H1 (cell line): ENCODE measurements at regions not wholly inside any gene's neighbourhood (a gene's known extent, or its start where the extent isn't known, plus 50 kb on each side); places are given as distances from the start of the nearest gene placed in this dataset.

Experiments used
- CTCF ChIA-PET: fragments of 300-600 bp; sonication (Branson Sonifier 250); formaldehyde crosslinking; loops from one replicate; lab custom pipeline; 2021; ENCODE audit not compliant: partially characterized antibody; lab: Charles Lee
- POLR2A ChIA-PET: fragments of 300-600 bp; sonication (Branson Sonifier 250); formaldehyde crosslinking; loops from one replicate; lab custom pipeline; 2021; ENCODE audit warnings: inconsistent platforms; ENCODE audit not compliant: partially characterized antibody; lab: Charles Lee
- DNase-seq, 2 experiments: peaks; one replicate each; pipeline versions ENCODE4 v3.0.0 to v3.0.0-alpha.2; 2010 to 2022; ENCODE audit warnings: low spot score in 2 of 2, low read depth in 1 of 2, mixed read lengths in 1 of 2
- FAIRE-seq: peaks from 2 replicates; lab custom pipeline; 2011; peaks lifted over from hg19 to GRCh38; lab: Jason Lieb, UNC
- H2AFZ ChIP-seq: 2 replicates; pipeline ENCODE4 v1.8.1; 2012; ENCODE audit warnings: low read length, inconsistent platforms
- H2AK5ac ChIP-seq: 2 replicates; pipeline ENCODE4 v1.6.1; 2013; ENCODE audit warnings: low read depth, low read length
- H2BK120ac ChIP-seq: replicated peaks from 2 replicates; pipeline ENCODE3; 2013; ENCODE audit warnings: low read depth, low read length, inconsistent platforms
- H2BK12ac ChIP-seq: 2 replicates; pipeline ENCODE4 v1.6.1; 2013; ENCODE audit warnings: low read depth, low read length
- H2BK15ac ChIP-seq: 2 replicates; pipeline ENCODE4 v1.6.1; 2013; ENCODE audit warnings: low read length
- H2BK20ac ChIP-seq: 2 replicates; pipeline ENCODE4 v1.6.1; 2013; ENCODE audit warnings: low read length
- H2BK5ac ChIP-seq: 2 replicates; pipeline ENCODE4 v1.6.1; 2013; ENCODE audit warnings: low read depth, low read length
- H3K14ac ChIP-seq: 2 replicates; pipeline ENCODE4 v1.6.1; 2013; ENCODE audit warnings: inconsistent platforms; ENCODE audit not compliant: insufficient read length
- H3K18ac ChIP-seq: 2 replicates; pipeline ENCODE4 v1.6.1; 2013; ENCODE audit warnings: low read length; ENCODE audit errors: extremely low read depth
- H3K23ac ChIP-seq: 2 replicates; pipeline ENCODE4 v1.6.1; 2013; ENCODE audit warnings: inconsistent platforms; ENCODE audit not compliant: insufficient read length
- H3K23me2 ChIP-seq: 2 replicates; pipeline ENCODE4 v1.6.1; 2013; ENCODE audit warnings: low read depth, low read length
- H3K27ac ChIP-seq: 2 replicates; pipeline ENCODE4 v1.6.1; 2011; ENCODE audit warnings: low read depth, low read length, inconsistent platforms
- H3K27me3 ChIP-seq, 4 experiments: replicated peaks in 1 of 4; 1 replicate in 1 of 4; 2 replicates in 3 of 4; pipeline versions ENCODE4 v1.6.1 to v1.8.1; 2011 to 2013; ENCODE audit warnings: low read length in 3 of 4, mild to moderate bottlenecking in 3 of 4, inconsistent platforms in 2 of 4, mixed read lengths in 2 of 4, moderate library complexity in 1 of 4; ENCODE audit not compliant: control insufficient read depth in 3 of 4, insufficient read depth in 3 of 4; ENCODE audit errors: extremely low read depth in 1 of 4
- H3K36me3 ChIP-seq, 4 experiments: 2 replicates each; pipeline versions ENCODE4 v1.6.1 to v1.8.1; 2011 to 2013; ENCODE audit warnings: mild to moderate bottlenecking in 4 of 4, low read length in 3 of 4, moderate library complexity in 2 of 4, control low read depth in 1 of 4, inconsistent platforms in 1 of 4; ENCODE audit not compliant: insufficient read depth in 4 of 4, control insufficient read depth in 2 of 4
- H3K4ac ChIP-seq: replicated peaks from 2 replicates; pipeline ENCODE3; 2013; ENCODE audit warnings: low read length, low read depth, mixed read lengths, inconsistent platforms; ENCODE audit not compliant: insufficient read length
- H3K4me1 ChIP-seq, 4 experiments: replicated peaks in 1 of 4; 1 replicate in 1 of 4; 2 replicates in 3 of 4; pipeline versions ENCODE4 v1.6.1 to v1.8.1; 2011 to 2013; ENCODE audit warnings: low read length in 3 of 4, inconsistent platforms in 2 of 4, mixed read lengths in 1 of 4; ENCODE audit not compliant: insufficient read depth in 4 of 4, control insufficient read depth in 3 of 4
- H3K4me2 ChIP-seq, 2 experiments: 2 replicates each; pipeline versions ENCODE4 v1.6.1 to v1.8.1; 2011 to 2013; ENCODE audit warnings: low read depth in 2 of 2, low read length in 2 of 2, control low read depth in 1 of 2, inconsistent platforms in 1 of 2, mild to moderate bottlenecking in 1 of 2; ENCODE audit not compliant: insufficient read depth in 1 of 2
- H3K4me3 ChIP-seq, 4 experiments: fragments of 200-600, 300-600 bp in 1 of 4; sonication (generic), shearing (Covaris generic), sonication (Bioruptor Twin) in 1 of 4; 2 replicates each; pipeline versions ENCODE4 v1.5.1 to v1.8.1; 2011 to 2016; ENCODE audit warnings: low read length in 4 of 4, low read depth in 3 of 4, control low read depth in 2 of 4, inconsistent platforms in 2 of 4, mild to moderate bottlenecking in 2 of 4, mixed read lengths in 1 of 4, moderate library complexity in 1 of 4; ENCODE audit not compliant: insufficient read depth in 2 of 4; ENCODE audit errors: extremely low read depth in 1 of 4
- H3K56ac ChIP-seq: replicated peaks from 2 replicates; pipeline ENCODE3; 2013; ENCODE audit warnings: low read depth, mild to moderate bottlenecking, mixed read lengths, low read length, inconsistent platforms; ENCODE audit not compliant: insufficient read length
- H3K79me1 ChIP-seq: 2 replicates; pipeline ENCODE4 v1.6.1; 2013; ENCODE audit warnings: low read depth, low read length, control low read depth
- H3K79me2 ChIP-seq, 2 experiments: 2 replicates each; pipeline versions ENCODE4 v1.6.1 to v1.8.1; 2012 to 2013; ENCODE audit warnings: low read length in 2 of 2, mild to moderate bottlenecking in 2 of 2, inconsistent platforms in 1 of 2; ENCODE audit not compliant: insufficient read depth in 2 of 2, control insufficient read depth in 1 of 2
- H3K9ac ChIP-seq, 4 experiments: replicated peaks in 1 of 4; 1 replicate in 1 of 4; 2 replicates in 3 of 4; pipeline versions ENCODE4 v1.6.1 to v1.8.1; 2011 to 2013; ENCODE audit warnings: low read depth in 3 of 4, low read length in 3 of 4, control low read depth in 2 of 4, mild to moderate bottlenecking in 2 of 4, moderate library complexity in 2 of 4, inconsistent platforms in 1 of 4; ENCODE audit errors: extremely low read depth in 1 of 4
- H3K9me3 ChIP-seq, 2 experiments: 2 replicates each; pipeline versions ENCODE4 v1.6.1 to v1.8.1; 2012 to 2013; ENCODE audit warnings: mild to moderate bottlenecking in 2 of 2, moderate library complexity in 2 of 2, control low read depth in 1 of 2, inconsistent platforms in 1 of 2, low read depth in 1 of 2, low read length in 1 of 2, mixed read lengths in 1 of 2; ENCODE audit not compliant: insufficient read depth in 2 of 2
- H4K20me1 ChIP-seq, 2 experiments: replicated peaks in 1 of 2; 2 replicates each; pipeline versions ENCODE3 to v1.8.1; 2011 to 2013; ENCODE audit warnings: inconsistent platforms in 2 of 2, low read length in 2 of 2, mild to moderate bottlenecking in 1 of 2; ENCODE audit not compliant: insufficient read depth in 2 of 2, control insufficient read depth in 1 of 2
- H4K5ac ChIP-seq: 2 replicates; pipeline ENCODE4 v1.6.1; 2013; ENCODE audit warnings: low read length, low read depth, mixed read lengths, inconsistent platforms; ENCODE audit not compliant: insufficient read length
- H4K8ac ChIP-seq: 2 replicates; pipeline ENCODE4 v1.8.0; 2013; ENCODE audit warnings: mild to moderate bottlenecking, moderate library complexity, low read length, inconsistent platforms; ENCODE audit not compliant: insufficient read depth; ENCODE audit errors: extremely low read depth
- H4K91ac ChIP-seq: replicated peaks from 2 replicates; pipeline ENCODE3; 2013; ENCODE audit warnings: low read length, mixed read lengths, inconsistent platforms; ENCODE audit not compliant: insufficient read length
- CEBPB ChIP-seq: IDR thresholded peaks from 2 replicates; pipeline ENCODE4 v1.6.1; 2012; ENCODE audit warnings: low read depth, low read length
- SRF ChIP-seq: IDR thresholded peaks from 2 replicates; pipeline ENCODE4 v1.6.1; 2011; ENCODE audit warnings: mild to moderate bottlenecking, low read depth, low read length, moderate library complexity
- WGBS, 2 experiments: shearing (Covaris generic) in 1 of 2; methylation state at CpG; one replicate each; pipeline versions ENCODE4 v1.1.6 to v1.1.7; 2013 to 2015; ENCODE audit warnings: low lambda C conversion rate in 2 of 2, mixed read lengths in 2 of 2, inconsistent platforms in 1 of 2, low coverage in 1 of 2, missing lambda C conversion rate in 1 of 2; ENCODE audit not compliant: insufficient replicate concordance in 2 of 2, insufficient coverage in 1 of 2, insufficient read length in 1 of 2; ENCODE audit errors: extremely low coverage in 1 of 2, missing lambda C conversion rate in 1 of 2; 5-methylcytosine and 5-hydroxymethylcytosine counted together

DNA sequence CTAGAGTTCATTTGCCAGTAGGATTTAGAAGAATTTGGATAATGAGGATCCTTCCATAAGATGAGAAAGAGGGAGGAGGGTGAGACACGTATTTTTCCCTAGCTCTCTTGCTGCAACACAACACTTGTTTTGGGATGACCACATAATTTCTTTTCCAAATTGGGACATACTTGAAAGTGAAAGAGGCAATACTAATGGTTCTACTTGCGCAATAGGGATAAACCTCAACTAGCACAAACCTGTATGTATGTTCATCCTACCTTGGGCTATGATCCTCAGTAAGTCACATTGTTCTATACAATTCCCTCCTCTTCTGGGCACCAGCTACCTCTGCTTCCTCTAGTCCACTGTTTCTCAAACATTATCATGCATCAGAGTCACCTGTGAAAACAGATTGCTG is 1208.8 kb upstream of the LRRTM1 start:
- no peak overlapping the region for H4K91ac ChIP-seq
- H3K9ac ChIP-seq = no peak overlapping the region
- ChIA-PET CTCF (interaction anchor here (3.4 kb wide), 1 partner anchor 10 kb away, joined by 14 read pairs; no protein-coding TSS in a partner anchor), POLR2A (no interaction called here)
- no peaks in the 10 kb centered on the region for H4K20me1 ChIP-seq
- no peaks in the 10 kb centered on the region for H3K79me1 ChIP-seq
- no peak overlapping the region for H3K4me2 ChIP-seq
- H3K36me3 ChIP-seq = no peaks in the 10 kb centered on the region
- H2BK15ac ChIP-seq = no peak overlapping the region
- no peak overlapping the region for H2BK12ac ChIP-seq
- H2BK20ac ChIP-seq = no peak overlapping the region
- no peak overlapping the region for H3K56ac ChIP-seq
- TF ChIP-seq CEBPB (peak; percentile 67; the same call in 1 of the 2 replicates), SRF (no peak)
- H3K4ac ChIP-seq = no peak overlapping the region
- FAIRE-seq (no peak), DNase-seq (no peak)
- no peak overlapping the region for H3K4me3 ChIP-seq
- no peak overlapping the region for H4K5ac ChIP-seq
- H3K27me3 ChIP-seq = no peaks in the 10 kb centered on the region
- H3K4me1 ChIP-seq = no peaks in the 10 kb centered on the region
- WGBS, 2 experiments = 95% methylated on average over 2 of the region's 2 CpGs; no CpG with 5 or more reads in 1 of the 2 experiments
- H3K18ac ChIP-seq = no peak overlapping the region
- no peak overlapping the region for H3K14ac ChIP-seq
- no peak overlapping the region for H2AK5ac ChIP-seq
- H2AFZ ChIP-seq = no peak overlapping the region
- no peak overlapping the region for H3K27ac ChIP-seq
- H2BK120ac ChIP-seq = no peak overlapping the region
- H3K9me3 ChIP-seq = no peaks in the 10 kb centered on the region
- H3K23ac ChIP-seq = no peak overlapping the region
- H3K23me2 ChIP-seq = peaks cover under 1% of the 10 kb centered on the region; the same call in 1 of the 2 replicates
- no peak overlapping the region for H2BK5ac ChIP-seq
- H4K8ac ChIP-seq = no peak overlapping the region
- no peaks in the 10 kb centered on the region for H3K79me2 ChIP-seq
